Right cardiac atrium (tissue), 5 donors: ENCODE measurements at regions not wholly inside any gene's neighbourhood (a gene's known extent, or its start where the extent isn't known, plus 50 kb on each side); places are given as distances from the start of the nearest gene placed in this dataset.
"Not testable (repeated sequence)": the region's sequence is repeated elsewhere in the genome, so short reads cannot be mapped to it uniquely, and the experiment has no call there.

Experiments used
- ATAC-seq, 2 donors: fragments of 200-7000 bp; cut with Tn5 transposase; one replicate each; pipeline versions ENCODE4 v1.8.0 to v1.9.1; 2020; ENCODE audit warnings: moderate library complexity in 2 of 2, mild to moderate bottlenecking in 1 of 2
- DNase-seq, 3 donors: peaks; one replicate each; pipeline ENCODE4 v3.0.0-alpha.2; 2020
- H3K27ac ChIP-seq: one replicate; pipeline ENCODE4 v1.5.1; 2013; ENCODE audit warnings: mild to moderate bottlenecking, low read length, control low read depth, moderate library complexity
- H3K27me3 ChIP-seq: one replicate; pipeline ENCODE4 v1.6.1; 2013; ENCODE audit not compliant: control insufficient read depth, insufficient read depth
- H3K4me1 ChIP-seq: one replicate; pipeline ENCODE4 v1.6.1; 2013; ENCODE audit warnings: low read length; ENCODE audit not compliant: control insufficient read depth, insufficient read depth
- H3K4me3 ChIP-seq: one replicate; pipeline ENCODE4 v1.5.1; 2013; ENCODE audit warnings: low read length, control low read depth
- H3K9me3 ChIP-seq: one replicate; pipeline ENCODE4 v1.6.1; 2013; ENCODE audit warnings: low read length; ENCODE audit not compliant: control insufficient read depth
- WGBS: extraction: QIAGEN DNeasy Blood & Tissue Kit; methylation state at CpG from one replicate; pipeline ENCODE4 v1.1.7; 2013; 5-methylcytosine and 5-hydroxymethylcytosine counted together
- intact Hi-C, 4 donors: fragments of 100-400 bp; cut with DNase I; formaldehyde crosslinking; loops; one replicate each; pipeline versions ENCODE4 v1.11.0 to v1.14.0; 2022 to 2023
- donor health status: healthy with polysubstance abuse.
- donor health status: DM: no; HTN: yes; CAD: no.
- donor health status: DM: no; HTN: no; CAD: no.
- donor health status: DM: no; HTN: yes; CAD: no; lungs with severe emphysema.
- donor health status: DM: yes; HTN: yes; CAD: no.

- intact Hi-C loops: no loop called here
- 79% methylated on average over 3 of the region's 3 CpGs for WGBS
- peaks cover 2% of the 10 kb centered on the region for H3K27me3 ChIP-seq
Measured at GRCh38 chr1:181314010-181314409, 169.3 kb upstream of the CACNA1E start.

GRCh38 chr1:181314959-181315358 is 168.4 kb upstream of the CACNA1E start:
- Histone ChIP-seq H3K4me1 (no peaks in the 10 kb centered on the region), H3K27ac (no peak overlapping the region), H3K9me3 (no peaks in the 10 kb centered on the region), H3K27me3 (peaks cover 2% of the 10 kb centered on the region), H3K4me3 (no peak overlapping the region)
- intact Hi-C loops: no loop called here
- DNase-seq (no peak), ATAC-seq (no peak)
- 23% methylated on average over 6 of the region's 6 CpGs for WGBS

More at GRCh38 chr1:181314010-181314409, 169.3 kb upstream of the CACNA1E start:
- H3K9me3 ChIP-seq: no peaks in the 10 kb centered on the region
- DNase-seq (no peak), ATAC-seq (no peak)
- H3K4me1 ChIP-seq: no peaks in the 10 kb centered on the region
- H3K27ac ChIP-seq: no peak overlapping the region
- no peak overlapping the region for H3K4me3 ChIP-seq

- Histone ChIP-seq H3K4me3 (peak overlapping the region; percentile 12), H3K27me3 (no peaks in the 10 kb centered on the region), H3K4me1 (no peaks in the 10 kb centered on the region), H3K9me3 (no peaks in the 10 kb centered on the region), H3K27ac (no peak overlapping the region)
- no peak for ATAC-seq
- 2% methylated on average over 32 of the region's 32 CpGs for WGBS
- intact Hi-C loops: no loop called here
- DNase-seq: no peak
Measured at GRCh38 chr1:181317261-181317930, 165.9 kb upstream of the CACNA1E start.

- H3K27me3 ChIP-seq: no peaks in the 10 kb centered on the region
- no peak overlapping the region for H3K4me3 ChIP-seq
- whole genome bisulfite sequencing: under 1% methylated on average over 59 of the region's 59 CpGs
- H3K4me1 ChIP-seq: no peaks in the 10 kb centered on the region
- no peaks in the 10 kb centered on the region for H3K9me3 ChIP-seq
- H3K27ac ChIP-seq: no peak overlapping the region
- intact Hi-C loops: no loop called here
- no peak for DNase-seq
- ATAC-seq: peak in 1 of 2 donors; percentile 32
Measured at GRCh38 chr1:181318022-181318857, 165.1 kb upstream of the CACNA1E start.

GRCh38 chr1:181318858-181319235 is 164.5 kb upstream of the CACNA1E start:
- Histone ChIP-seq H3K4me3 (no peak overlapping the region), H3K4me1 (no peaks in the 10 kb centered on the region), H3K9me3 (no peaks in the 10 kb centered on the region), H3K27me3 (no peaks in the 10 kb centered on the region), H3K27ac (no peak overlapping the region)
- WGBS: 4% methylated on average over 12 of the region's 12 CpGs
- intact Hi-C loops: no loop called here
- ATAC-seq (no peak), DNase-seq (no peak)

GRCh38 chr1:181319907-181320306 is 163.4 kb upstream of the CACNA1E start:
- no peaks in the 10 kb centered on the region for H3K4me1 ChIP-seq
- DNase-seq: no peak
- no peak for ATAC-seq
- intact Hi-C loops: no loop called here
- WGBS: 66% methylated on average over 3 of the region's 3 CpGs
- no peaks in the 10 kb centered on the region for H3K9me3 ChIP-seq
- no peak overlapping the region for H3K27ac ChIP-seq
- H3K4me3 ChIP-seq: no peak overlapping the region
- no peaks in the 10 kb centered on the region for H3K27me3 ChIP-seq

- Histone ChIP-seq H3K4me1 (no peaks in the 10 kb centered on the region), H3K27me3 (no peaks in the 10 kb centered on the region), H3K27ac (no peak overlapping the region), H3K4me3 (no peak overlapping the region), H3K9me3 (no peaks in the 10 kb centered on the region)
- ATAC-seq: no peak
- intact Hi-C loops: no loop called here
- WGBS: 48% methylated on average over 11 of the region's 11 CpGs
- no peak for DNase-seq
Measured at GRCh38 chr1:181324797-181325616, 158.3 kb upstream of the CACNA1E start.

GRCh38 chr1:181325765-181326164 is 157.6 kb upstream of the CACNA1E start:
- intact Hi-C loops, DNase-seq, H3K27me3 ChIP-seq, H3K4me3 ChIP-seq, H3K9me3 ChIP-seq, H3K4me1 ChIP-seq, H3K27ac ChIP-seq: not testable (repeated sequence)
- ATAC-seq: peak in 1 of 2 donors; percentile 66
- WGBS: 59% methylated on average over 18 of the region's 18 CpGs

GRCh38 chr1:181326348-181326747 is 157.0 kb upstream of the CACNA1E start:
- H3K27ac ChIP-seq: no peak overlapping the region
- ATAC-seq (no peak), DNase-seq (no peak)
- H3K9me3 ChIP-seq: no peaks in the 10 kb centered on the region
- 95% methylated on average over 3 of the region's 3 CpGs for WGBS
- H3K27me3 ChIP-seq: no peaks in the 10 kb centered on the region
- intact Hi-C loops: no loop called here
- H3K4me1 ChIP-seq: no peaks in the 10 kb centered on the region
- no peak overlapping the region for H3K4me3 ChIP-seq

GRCh38 chr1:181327796-181328195 is 155.5 kb upstream of the CACNA1E start:
- 90% methylated on average over 4 of the region's 4 CpGs for WGBS
- DNase-seq (no peak), ATAC-seq (no peak)
- intact Hi-C loops: no loop called here
- no peaks in the 10 kb centered on the region for H3K4me1 ChIP-seq
- no peak overlapping the region for H3K4me3 ChIP-seq
- H3K27ac ChIP-seq: no peak overlapping the region
- H3K27me3 ChIP-seq: no peaks in the 10 kb centered on the region
- H3K9me3 ChIP-seq: no peaks in the 10 kb centered on the region

- Histone ChIP-seq H3K9me3 (no peaks in the 10 kb centered on the region), H3K27ac (no peak overlapping the region), H3K4me1 (no peaks in the 10 kb centered on the region), H3K4me3 (no peak overlapping the region), H3K27me3 (no peaks in the 10 kb centered on the region)
- DNase-seq (no peak), ATAC-seq (no peak)
- WGBS: 90% methylated on average over 2 of the region's 2 CpGs
- intact Hi-C loops: no loop called here
Measured at GRCh38 chr1:181334724-181335123, 148.6 kb upstream of the CACNA1E start.
